ENCODE measurements at regions not wholly inside any gene's neighbourhood (a gene's known extent, or its start where the extent isn't known, plus 50 kb on each side); places are given as distances from the start of the nearest gene placed in this dataset.

DNA sequence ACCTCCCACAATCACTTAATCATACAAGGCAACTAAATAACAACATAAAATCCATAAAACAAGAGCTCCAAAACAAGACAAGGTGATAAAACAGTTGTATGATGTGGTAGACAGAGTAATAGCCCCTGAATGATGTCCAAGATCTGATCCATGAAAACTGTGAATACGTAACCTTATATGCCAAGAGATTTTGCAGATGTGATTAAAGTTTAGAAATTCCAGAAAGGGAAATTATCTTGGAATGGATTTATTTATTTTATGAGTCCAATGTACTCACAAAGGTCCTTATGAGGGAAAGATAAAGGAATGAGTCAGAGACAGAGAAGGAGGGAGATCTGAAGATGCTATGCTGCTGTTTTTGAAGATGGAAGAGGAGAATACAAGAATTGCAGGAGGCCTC lies 1775.7 kb upstream of the C9orf72 start:
- DNase-seq (ENCODE audit: low spot score) = no peak
- no TSS peak for BruUV-seq (replicated peaks)

More for the DNA sequence above, 1775.7 kb upstream of the C9orf72 start:
- Histone ChIP-seq H3K27ac (ENCODE audit: extremely low read length, insufficient read depth, low read length) (no peak overlapping the region), H3K4me2 (ENCODE audit: low read depth, low read length) (no peak overlapping the region), H3K9ac (ENCODE audit: insufficient read depth, low read depth, low read length) (no peak overlapping the region), H4K20me1 (ENCODE audit: insufficient read depth, low read length) (no peaks in the 10 kb centered on the region), H3K79me2 (ENCODE audit: insufficient read depth, low read length) (no peaks in the 10 kb centered on the region), H2AFZ (ENCODE audit: low read length) (no peak overlapping the region), H3K9me3 (ENCODE audit: low read length) (no peaks in the 10 kb centered on the region), H3K36me3 (replicated peaks in 1 of 2; ENCODE audit: control insufficient read depth in 1 of 2, insufficient read depth in 2 of 2, low read length in 2 of 2) (no peaks in the 10 kb centered on the region), H3K4me3 (replicated peaks in 1 of 3; ENCODE audit: insufficient read depth in 1 of 3, low read depth in 2 of 3, low read length in 3 of 3) (no peak overlapping the region), H3K27me3 (ENCODE audit: control insufficient read depth in 1 of 2, insufficient read depth in 2 of 2, low read length in 2 of 2) (no peaks in the 10 kb centered on the region), H3K4me1 (ENCODE audit: insufficient read depth, low read length) (no peaks in the 10 kb centered on the region)
- ATAC-seq = no peak
- FAIRE-seq = no peak
- in situ Hi-C loops (cut with HindIII; ENCODE audit: extremely low pct_ligation_motif_present, low pct_unique_long_range_greater_than_20kb) = no loop called here
- ChIA-PET POLR2A (no interaction called here), CTCF (ENCODE audit: low intra/inter-chr PET ratio, low total read pairs) (no interaction called here)
- no peak for TF ChIP-seq POLR2AphosphoS2 (IDR thresholded peaks at IDR 0.05; ENCODE audit: low read depth, low read length)
- no peak for TF ChIP-seq HDAC6 (IDR thresholded peaks at IDR 0.05; ENCODE audit: low read depth, low read length)
- no peak for TF ChIP-seq SIX4 (CRISPR knock-in tag; IDR thresholded peaks at IDR 0.05)
- no peak for TF ChIP-seq KIAA2018 (CRISPR knock-in tag; IDR thresholded peaks at IDR 0.05; ENCODE audit: borderline replicate concordance)
- 0% methylated on average over 1 of the region's 1 CpG for WGBS (ENCODE audit: low lambda C conversion rate)
- intact Hi-C loops (cut with micrococcal nuclease; ENCODE audit: unreplicated experiment) = no loop called here
